ENCODE measurements at regions not wholly inside any gene's neighbourhood (a gene's known extent, or its start where the extent isn't known, plus 50 kb on each side); places are given as distances from the start of the nearest gene placed in this dataset.
A peak's percentile ranks its signal among the peaks of the same experiment; 100 is the strongest.

- Histone ChIP-seq H3K27ac (no peak overlapping the region), H3K36me3 (ENCODE audit: low read depth) (no peaks in the 10 kb centered on the region), H3K9me2 (ENCODE audit: insufficient read depth) (no peaks in the 10 kb centered on the region), H4K20me1 (ENCODE audit: insufficient read depth) (no peaks in the 10 kb centered on the region), H3K79me2 (ENCODE audit: low read depth) (no peaks in the 10 kb centered on the region), H3K9me3 (ENCODE audit: insufficient read depth, low read depth) (no peaks in the 10 kb centered on the region), H3K27me3 (ENCODE audit: insufficient read depth, low read depth) (no peaks in the 10 kb centered on the region), H2AFZ (peak overlapping the region; percentile 67; the same call in 1 of the 2 replicates), H3K4me1 (replicated peaks; ENCODE audit: insufficient read depth) (no peaks in the 10 kb centered on the region), H3K4me3 (no peak overlapping the region), H3K4me2 (no peak overlapping the region), H3F3A (ENCODE audit: insufficient read depth, low read depth) (no peaks in the 10 kb centered on the region)
- POLR2A ChIA-PET (ENCODE audit: unreplicated experiment) = no interaction called here
- TF ChIP-seq EZH2 (IDR thresholded peaks at IDR 0.05; ENCODE audit: low read depth) = no peak
- CTCF ChIA-PET = no interaction called here
- intact Hi-C loops (cut with micrococcal nuclease; ENCODE audit: unreplicated experiment) = no loop called here
- BruUV-seq (replicated peaks) = no TSS peak
- no peak for DNase-seq
Observed at GRCh38 chr13:85995788-85996418, 196.7 kb upstream of the SLITRK6 start.

DNA sequence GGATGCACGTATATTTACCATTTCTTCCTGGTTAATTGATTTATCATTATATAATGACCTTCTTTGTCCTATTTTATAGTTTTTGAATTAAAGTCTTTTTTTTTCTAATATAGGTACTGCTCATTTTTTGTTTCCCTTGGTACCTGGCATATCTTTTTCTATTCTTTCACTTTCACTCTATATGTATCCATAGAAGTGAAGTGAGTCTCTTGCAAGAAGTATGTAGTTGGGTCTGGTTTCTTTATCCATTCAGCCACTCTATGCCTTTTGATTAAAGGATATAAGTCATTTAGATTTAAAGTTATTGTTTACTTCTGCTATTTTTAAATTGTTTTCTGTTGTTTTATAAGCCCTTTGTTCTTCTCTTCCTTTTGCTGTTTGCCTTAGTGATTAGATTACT is 194.3 kb upstream of the SLITRK6 start:
- Histone ChIP-seq H3K36me3 (ENCODE audit: low read depth) (no peaks in the 10 kb centered on the region), H3K27ac (no peak overlapping the region), H3K4me1 (replicated peaks; ENCODE audit: insufficient read depth) (no peaks in the 10 kb centered on the region), H3F3A (ENCODE audit: insufficient read depth, low read depth) (no peaks in the 10 kb centered on the region), H3K79me2 (ENCODE audit: low read depth) (no peaks in the 10 kb centered on the region), H2AFZ (no peak overlapping the region), H3K27me3 (ENCODE audit: insufficient read depth, low read depth) (no peaks in the 10 kb centered on the region), H3K4me3 (no peak overlapping the region), H3K9me2 (ENCODE audit: insufficient read depth) (no peaks in the 10 kb centered on the region), H3K4me2 (no peak overlapping the region), H4K20me1 (ENCODE audit: insufficient read depth) (no peaks in the 10 kb centered on the region), H3K9me3 (ENCODE audit: insufficient read depth, low read depth) (no peaks in the 10 kb centered on the region)
- CTCF ChIA-PET = no interaction called here
- BruUV-seq (replicated peaks) = no TSS peak
- TF ChIP-seq, protein P1, sequence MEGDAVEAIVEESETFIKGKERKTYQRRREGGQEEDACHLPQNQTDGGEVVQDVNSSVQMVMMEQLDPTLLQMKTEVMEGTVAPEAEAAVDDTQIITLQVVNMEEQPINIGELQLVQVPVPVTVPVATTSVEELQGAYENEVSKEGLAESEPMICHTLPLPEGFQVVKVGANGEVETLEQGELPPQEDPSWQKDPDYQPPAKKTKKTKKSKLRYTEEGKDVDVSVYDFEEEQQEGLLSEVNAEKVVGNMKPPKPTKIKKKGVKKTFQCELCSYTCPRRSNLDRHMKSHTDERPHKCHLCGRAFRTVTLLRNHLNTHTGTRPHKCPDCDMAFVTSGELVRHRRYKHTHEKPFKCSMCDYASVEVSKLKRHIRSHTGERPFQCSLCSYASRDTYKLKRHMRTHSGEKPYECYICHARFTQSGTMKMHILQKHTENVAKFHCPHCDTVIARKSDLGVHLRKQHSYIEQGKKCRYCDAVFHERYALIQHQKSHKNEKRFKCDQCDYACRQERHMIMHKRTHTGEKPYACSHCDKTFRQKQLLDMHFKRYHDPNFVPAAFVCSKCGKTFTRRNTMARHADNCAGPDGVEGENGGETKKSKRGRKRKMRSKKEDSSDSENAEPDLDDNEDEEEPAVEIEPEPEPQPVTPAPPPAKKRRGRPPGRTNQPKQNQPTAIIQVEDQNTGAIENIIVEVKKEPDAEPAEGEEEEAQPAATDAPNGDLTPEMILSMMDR (conservative IDR thresholded peaks at IDR 0.05) = no peak
- TF ChIP-seq EZH2 (IDR thresholded peaks at IDR 0.05; ENCODE audit: low read depth) = no peak
- DNase-seq = no peak
- POLR2A ChIA-PET (ENCODE audit: unreplicated experiment) = no interaction called here
- intact Hi-C loops (cut with micrococcal nuclease; ENCODE audit: unreplicated experiment) = no loop called here

- H4K20me1 ChIP-seq (ENCODE audit: insufficient read depth) = no peaks in the 10 kb centered on the region
- H3K36me3 ChIP-seq (ENCODE audit: low read depth) = no peaks in the 10 kb centered on the region
Observed at GRCh38 chr13:85990397-85990796, 191.2 kb upstream of the SLITRK6 start.

More at GRCh38 chr13:85990397-85990796, 191.2 kb upstream of the SLITRK6 start:
- H3K4me3 ChIP-seq = no peak overlapping the region
- H2AFZ ChIP-seq = no peak overlapping the region
- no peaks in the 10 kb centered on the region for H3K79me2 ChIP-seq (ENCODE audit: low read depth)
- H3K9me3 ChIP-seq (ENCODE audit: insufficient read depth, low read depth) = no peaks in the 10 kb centered on the region
- intact Hi-C loops (cut with micrococcal nuclease; ENCODE audit: unreplicated experiment) = no loop called here
- CTCF ChIA-PET = no interaction called here
- no peak overlapping the region for H3K4me2 ChIP-seq
- H3K9me2 ChIP-seq (ENCODE audit: insufficient read depth) = no peaks in the 10 kb centered on the region
- H3K27ac ChIP-seq = no peak overlapping the region
- no peaks in the 10 kb centered on the region for H3K4me1 ChIP-seq (replicated peaks; ENCODE audit: insufficient read depth)
- H3K27me3 ChIP-seq (ENCODE audit: insufficient read depth, low read depth) = no peaks in the 10 kb centered on the region
- no peak for DNase-seq
- POLR2A ChIA-PET (ENCODE audit: unreplicated experiment) = no interaction called here
- no peak for TF ChIP-seq EZH2 (IDR thresholded peaks at IDR 0.05; ENCODE audit: low read depth)
- TF ChIP-seq, protein P1 (conservative IDR thresholded peaks at IDR 0.05) = no peak
- no peaks in the 10 kb centered on the region for H3F3A ChIP-seq (ENCODE audit: insufficient read depth, low read depth)
- BruUV-seq (replicated peaks) = no TSS peak

Data from PC-9 (cell line).